Endothelial cell of umbilical vein (primary cell): ENCODE measurements at regions not wholly inside any gene's neighbourhood (a gene's known extent, or its start where the extent isn't known, plus 50 kb on each side); places are given as distances from the start of the nearest gene placed in this dataset.

Experiments
- BruUV-seq: library from RNA; stranded (reverse); fragments of 400-500 nt; replicated peaks from 2 replicates; lab custom pipeline; 2021; lab: Mats Ljungman, UMichigan
- CTCF ChIA-PET: fragments of 300-600, 350-600 bp; sonication (Branson Sonifier 250); formaldehyde crosslinking; loops from one replicate; lab custom pipeline; 2021; ENCODE audit warnings: antibody characterized with exemption, inconsistent platforms; lab: Charles Lee
- POLR2A ChIA-PET: fragments of 300-600, 350-600 bp; sonication (Branson Sonifier 250); formaldehyde crosslinking; loops from one replicate; lab custom pipeline; 2021; ENCODE audit warnings: antibody characterized with exemption, inconsistent platforms; lab: Charles Lee
- DNase-seq: peaks from one replicate; pipeline ENCODE4 v3.0.0-alpha.2; 2011; ENCODE audit warnings: low read depth, low spot score
- FAIRE-seq: peaks from 2 replicates; lab custom pipeline; 2011; peaks lifted over from hg19 to GRCh38; lab: Jason Lieb, UNC
- H2AFZ ChIP-seq: 2 replicates; pipeline ENCODE4 v1.6.0; 2012; ENCODE audit warnings: low read depth, low read length, control low read depth, inconsistent platforms
- H3K27ac ChIP-seq: 2 replicates; pipeline ENCODE4 v1.5.1; 2011; ENCODE audit warnings: low read depth, mild to moderate bottlenecking, control low read depth, low read length, moderate library complexity; ENCODE audit not compliant: insufficient read depth
- H3K27me3 ChIP-seq, 2 experiments: 2 replicates each; pipeline versions ENCODE4 v1.6.0 to v1.6.1; 2011; ENCODE audit warnings: low read length in 2 of 2, mixed read lengths in 1 of 2; ENCODE audit not compliant: control insufficient read depth in 2 of 2, insufficient read depth in 2 of 2
- H3K36me3 ChIP-seq, 2 experiments: 2 replicates in 1 of 2; 3 replicates in 1 of 2; pipeline ENCODE4 v1.5.1; 2011; ENCODE audit warnings: low read length in 2 of 2, mild to moderate bottlenecking in 1 of 2, moderate library complexity in 1 of 2; ENCODE audit not compliant: control insufficient read depth in 2 of 2, insufficient read depth in 2 of 2; ENCODE audit errors: extremely low read depth in 1 of 2
- H3K4me1 ChIP-seq: 3 replicates; pipeline ENCODE4 v1.5.1; 2011; ENCODE audit warnings: mild to moderate bottlenecking, low read length; ENCODE audit not compliant: control insufficient read depth, insufficient read depth; ENCODE audit errors: extremely low read depth
- H3K4me2 ChIP-seq: 2 replicates; pipeline ENCODE4 v1.6.1; 2011; ENCODE audit warnings: low read length, control low read depth, mixed read lengths; ENCODE audit not compliant: insufficient read depth
- H3K4me3 ChIP-seq, 3 experiments: fragments of 200-600 bp in 1 of 3; sonication (generic), shearing (Covaris generic) in 1 of 3; replicated peaks in 1 of 3; 2 replicates each; pipeline ENCODE4 v1.5.1; 2011 to 2016; ENCODE audit warnings: control low read depth in 3 of 3, low read length in 3 of 3, mild to moderate bottlenecking in 2 of 3, inconsistent platforms in 1 of 3, low read depth in 1 of 3, moderate library complexity in 1 of 3; ENCODE audit not compliant: insufficient read depth in 1 of 3
- H3K79me2 ChIP-seq: 2 replicates; pipeline ENCODE4 v1.6.0; 2012; ENCODE audit warnings: low read length, inconsistent platforms; ENCODE audit not compliant: control insufficient read depth, insufficient read depth
- H3K9ac ChIP-seq: replicated peaks from 2 replicates; pipeline ENCODE3; 2011; ENCODE audit warnings: low read length, control low read depth; ENCODE audit not compliant: insufficient read depth; ENCODE audit errors: extremely low read depth
- H3K9me1 ChIP-seq: replicated peaks from 3 replicates; pipeline ENCODE4 v1.6.0; 2011; ENCODE audit warnings: mild to moderate bottlenecking, low read length; ENCODE audit not compliant: control insufficient read depth, insufficient read depth; ENCODE audit errors: extremely low read depth
- H3K9me3 ChIP-seq: replicated peaks from 2 replicates; pipeline ENCODE4 v1.5.1; 2012; ENCODE audit warnings: low read length, inconsistent platforms; ENCODE audit not compliant: control insufficient read depth, insufficient read depth
- H4K20me1 ChIP-seq: replicated peaks from 2 replicates; pipeline ENCODE3; 2011; ENCODE audit warnings: mild to moderate bottlenecking, low read length; ENCODE audit not compliant: control insufficient read depth, insufficient read depth; ENCODE audit errors: extremely low read depth
- EZH2 ChIP-seq: IDR thresholded peaks from 2 replicates; pipeline ENCODE4 v1.6.1; 2012; ENCODE audit warnings: borderline replicate concordance, low read depth, mild to moderate bottlenecking, moderate library complexity, low read length, inconsistent platforms; ENCODE audit not compliant: severe bottlenecking
- FOS ChIP-seq: IDR thresholded peaks from 2 replicates; pipeline ENCODE4 v1.6.1; 2011; ENCODE audit warnings: mild to moderate bottlenecking, low read length, moderate library complexity, borderline replicate concordance; ENCODE audit not compliant: insufficient read depth
- GATA2 ChIP-seq: IDR thresholded peaks from 2 replicates; pipeline ENCODE4 v1.7.0; 2011; ENCODE audit warnings: low read depth, mild to moderate bottlenecking, moderate library complexity, mixed read lengths, low read length; ENCODE audit not compliant: insufficient read length, insufficient read depth
- JUN ChIP-seq: IDR thresholded peaks from 2 replicates; pipeline ENCODE4 v1.6.1; 2011; ENCODE audit warnings: borderline replicate concordance, low read depth; ENCODE audit not compliant: insufficient read length, insufficient read depth
- MYC ChIP-seq: IDR thresholded peaks from one replicate; pipeline ENCODE4 v1.6.1; 2011; ENCODE audit warnings: mild to moderate bottlenecking, low read depth, low read length
- POLR2A ChIP-seq: IDR thresholded peaks from 2 replicates; pipeline ENCODE4 v1.6.1; 2012; ENCODE audit warnings: low read depth, mild to moderate bottlenecking, control low read depth, low read length
- dilution Hi-C: fragments of 300-500 bp; cut with MboI; formaldehyde crosslinking; loops from one replicate; pipeline ENCODE4 v1.15.0; 2019; ENCODE audit warnings: low sequenced_read_pairs; ENCODE audit not compliant: extremely low pct_ligation_motif_present
- intact Hi-C: fragments of 100-400 bp; cut with micrococcal nuclease; formaldehyde crosslinking; loops from one replicate; pipeline ENCODE4 v1.10.0; 2022
- TF ChIP-seq, protein P1 (sequence below), 2 donors: IDR thresholded peaks; 1 replicate in 1 of 2; 2 replicates in 1 of 2; pipeline ENCODE4 v1.5.1; 2011; ENCODE audit warnings: low read length in 2 of 2, mild to moderate bottlenecking in 2 of 2, moderate library complexity in 2 of 2, control low read depth in 1 of 2, inconsistent platforms in 1 of 2, low read depth in 1 of 2; ENCODE audit not compliant: insufficient read depth in 1 of 2; ENCODE audit errors: extremely low read depth in 1 of 2
- TF ChIP-seq, protein P2 (sequence below): IDR thresholded peaks from 2 replicates; pipeline ENCODE4 v1.6.1; 2011; ENCODE audit not compliant: insufficient read depth, insufficient read length

- CTCF ChIA-PET: no interaction called here
- no peaks in the 10 kb centered on the region for H3K9me1 ChIP-seq
- BruUV-seq: no TSS peak
- no peaks in the 10 kb centered on the region for H3K4me1 ChIP-seq
- no peak overlapping the region for H3K9ac ChIP-seq
- no peaks in the 10 kb centered on the region for H3K36me3 ChIP-seq
- no peak overlapping the region for H3K27ac ChIP-seq
- POLR2A ChIA-PET: no interaction called here
- no peak overlapping the region for H3K4me2 ChIP-seq
- H4K20me1 ChIP-seq: no peaks in the 10 kb centered on the region
- no peaks in the 10 kb centered on the region for H3K27me3 ChIP-seq
- H3K9me3 ChIP-seq: no peaks in the 10 kb centered on the region
- H3K4me3 ChIP-seq: no peak overlapping the region
- TF ChIP-seq, protein P1, sequence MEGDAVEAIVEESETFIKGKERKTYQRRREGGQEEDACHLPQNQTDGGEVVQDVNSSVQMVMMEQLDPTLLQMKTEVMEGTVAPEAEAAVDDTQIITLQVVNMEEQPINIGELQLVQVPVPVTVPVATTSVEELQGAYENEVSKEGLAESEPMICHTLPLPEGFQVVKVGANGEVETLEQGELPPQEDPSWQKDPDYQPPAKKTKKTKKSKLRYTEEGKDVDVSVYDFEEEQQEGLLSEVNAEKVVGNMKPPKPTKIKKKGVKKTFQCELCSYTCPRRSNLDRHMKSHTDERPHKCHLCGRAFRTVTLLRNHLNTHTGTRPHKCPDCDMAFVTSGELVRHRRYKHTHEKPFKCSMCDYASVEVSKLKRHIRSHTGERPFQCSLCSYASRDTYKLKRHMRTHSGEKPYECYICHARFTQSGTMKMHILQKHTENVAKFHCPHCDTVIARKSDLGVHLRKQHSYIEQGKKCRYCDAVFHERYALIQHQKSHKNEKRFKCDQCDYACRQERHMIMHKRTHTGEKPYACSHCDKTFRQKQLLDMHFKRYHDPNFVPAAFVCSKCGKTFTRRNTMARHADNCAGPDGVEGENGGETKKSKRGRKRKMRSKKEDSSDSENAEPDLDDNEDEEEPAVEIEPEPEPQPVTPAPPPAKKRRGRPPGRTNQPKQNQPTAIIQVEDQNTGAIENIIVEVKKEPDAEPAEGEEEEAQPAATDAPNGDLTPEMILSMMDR (IDR thresholded peaks at IDR 0.05; ENCODE audit: extremely low read depth in 1 of 2, insufficient read depth in 1 of 2, low read depth in 1 of 2, low read length in 2 of 2): no peak
- TF ChIP-seq EZH2: no peak
- no peak for TF ChIP-seq FOS
- no peak for TF ChIP-seq POLR2A
- TF ChIP-seq JUN: no peak
- TF ChIP-seq, protein P2, sequence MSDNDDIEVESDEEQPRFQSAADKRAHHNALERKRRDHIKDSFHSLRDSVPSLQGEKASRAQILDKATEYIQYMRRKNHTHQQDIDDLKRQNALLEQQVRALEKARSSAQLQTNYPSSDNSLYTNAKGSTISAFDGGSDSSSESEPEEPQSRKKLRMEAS: no peak
- no peak for TF ChIP-seq MYC
- no peak for TF ChIP-seq GATA2
- no peak for DNase-seq
- dilution Hi-C loops: no loop called here
- H2AFZ ChIP-seq: no peak overlapping the region
- intact Hi-C loops: no loop called here
- no peak for FAIRE-seq
- H3K79me2 ChIP-seq: no peaks in the 10 kb centered on the region
Observed at GRCh38 chr13:61039302-61039701, 376.3 kb downstream of the PCDH20 start.
